ENCODE measurements at regions not wholly inside any gene's neighbourhood (a gene's known extent, or its start where the extent isn't known, plus 50 kb on each side); places are given as distances from the start of the nearest gene placed in this dataset.

GRCh38 chr12:33560653-33561208 is 121.1 kb upstream of the SYT10 start:
- Mint-ChIP-seq H3K9me3 (peaks cover 14% of the 10 kb centered on the region), H3K4me1 (ENCODE audit: low read depth) (no peaks in the 10 kb centered on the region), H3K27ac (no peak overlapping the region), H3K27me3 (no peaks in the 10 kb centered on the region), H3K4me3 (no peak overlapping the region), H3K36me3 (no peaks in the 10 kb centered on the region)
- POLR2A ChIA-PET = no interaction called here
- DNase-seq = no peak
- CTCF ChIA-PET = no interaction called here
- intact Hi-C loops (cut with micrococcal nuclease) = no loop called here

GRCh38 chr12:33562401-33562800 is 122.8 kb upstream of the SYT10 start:
- intact Hi-C loops (cut with micrococcal nuclease) = no loop called here
- Mint-ChIP-seq H3K27me3 (no peaks in the 10 kb centered on the region), H3K27ac (no peak overlapping the region), H3K36me3 (no peaks in the 10 kb centered on the region), H3K4me1 (ENCODE audit: low read depth) (no peaks in the 10 kb centered on the region), H3K4me3 (no peak overlapping the region), H3K9me3 (peaks cover 14% of the 10 kb centered on the region)
- no peak for DNase-seq
- ChIA-PET POLR2A (no interaction called here), CTCF (no interaction called here)

- intact Hi-C loops (cut with micrococcal nuclease) = no loop called here
- Mint-ChIP-seq H3K27ac (no peak overlapping the region), H3K4me1 (ENCODE audit: low read depth) (no peaks in the 10 kb centered on the region), H3K36me3 (no peaks in the 10 kb centered on the region), H3K4me3 (no peak overlapping the region), H3K27me3 (no peaks in the 10 kb centered on the region), H3K9me3 (peaks cover 14% of the 10 kb centered on the region)
- CTCF ChIA-PET = no interaction called here
- POLR2A ChIA-PET = no interaction called here
- DNase-seq = no peak
These were observed 126.8 kb upstream of the SYT10 start for GRCh38 chr12:33566403-33566802.

GRCh38 chr12:33575346-33575745 is 135.7 kb upstream of the SYT10 start:
- H3K27me3 Mint-ChIP-seq = no peaks in the 10 kb centered on the region
- ChIA-PET POLR2A (no interaction called here), CTCF (no interaction called here)
- H3K27ac Mint-ChIP-seq = no peak overlapping the region
- intact Hi-C loops (cut with micrococcal nuclease) = no loop called here
- no peak for DNase-seq
- H3K9me3 Mint-ChIP-seq = peaks cover 18% of the 10 kb centered on the region
- H3K36me3 Mint-ChIP-seq = no peaks in the 10 kb centered on the region
- H3K4me3 Mint-ChIP-seq = no peak overlapping the region
- no peaks in the 10 kb centered on the region for H3K4me1 Mint-ChIP-seq (ENCODE audit: low read depth)

DNA sequence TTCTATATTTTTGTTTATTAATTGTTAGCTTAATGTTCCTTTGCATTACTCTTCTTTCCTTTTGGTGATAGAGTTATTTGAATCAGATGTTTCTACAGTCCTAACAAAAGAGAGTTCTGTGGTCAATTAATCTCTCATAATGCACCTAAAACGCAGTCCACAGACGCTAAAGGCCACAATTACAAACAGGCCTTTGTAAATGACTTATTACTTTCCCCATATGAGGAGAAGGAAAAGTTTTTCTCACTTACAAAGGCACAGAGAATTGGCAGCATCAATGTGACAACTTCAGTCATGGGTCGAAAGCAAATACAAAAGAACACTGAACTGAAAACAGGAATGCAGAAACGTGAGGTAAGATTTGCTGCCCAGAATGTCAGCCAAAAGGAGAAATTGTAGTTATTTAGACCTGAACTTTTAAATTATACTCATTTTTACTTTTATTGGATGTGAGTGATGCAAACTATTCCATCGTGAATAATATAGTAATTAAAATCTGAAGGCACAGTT is 142.0 kb upstream of the SYT10 start:
- Mint-ChIP-seq H3K36me3 (no peaks in the 10 kb centered on the region), H3K4me3 (no peak overlapping the region), H3K27me3 (no peaks in the 10 kb centered on the region), H3K9me3 (peaks cover 10% of the 10 kb centered on the region), H3K4me1 (ENCODE audit: low read depth) (no peaks in the 10 kb centered on the region), H3K27ac (no peak overlapping the region)
- POLR2A ChIA-PET = no interaction called here
- intact Hi-C loops (cut with micrococcal nuclease) = no loop called here
- CTCF ChIA-PET = no interaction called here
- DNase-seq = no peak

- no peak overlapping the region for H3K27ac Mint-ChIP-seq
- H3K9me3 Mint-ChIP-seq = no peaks in the 10 kb centered on the region
- intact Hi-C loops (cut with micrococcal nuclease) = no loop called here
- no peak for DNase-seq
- no peaks in the 10 kb centered on the region for H3K36me3 Mint-ChIP-seq
- ChIA-PET POLR2A (no interaction called here), CTCF (no interaction called here)
- no peak overlapping the region for H3K4me3 Mint-ChIP-seq
- no peaks in the 10 kb centered on the region for H3K4me1 Mint-ChIP-seq (ENCODE audit: low read depth)
- no peaks in the 10 kb centered on the region for H3K27me3 Mint-ChIP-seq
These were observed 147.0 kb upstream of the SYT10 start for GRCh38 chr12:33586576-33586975.

DNA sequence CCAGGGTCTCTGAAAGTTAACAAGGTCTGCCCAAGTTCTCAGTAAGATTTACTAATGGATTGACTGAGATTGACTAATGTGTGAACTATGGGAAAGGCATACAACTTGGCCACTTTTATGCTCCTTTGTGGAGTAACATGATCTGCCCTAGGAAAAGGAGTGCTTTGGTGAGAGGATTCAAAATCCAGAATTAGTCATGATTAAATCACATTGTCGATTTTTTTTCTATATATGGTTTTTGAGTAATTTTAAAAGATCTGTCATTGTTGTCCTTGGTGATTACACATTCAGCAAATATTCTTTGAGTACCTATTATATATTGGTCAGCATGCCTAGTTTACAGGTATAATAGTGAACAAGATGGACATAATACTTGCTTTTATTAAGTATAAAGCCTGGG is 147.7 kb upstream of the SYT10 start:
- CTCF ChIA-PET = no interaction called here
- no peak overlapping the region for H3K4me3 Mint-ChIP-seq
- intact Hi-C loops (cut with micrococcal nuclease) = no loop called here

GRCh38 chr12:33587784-33588712 is 148.4 kb upstream of the SYT10 start:
- POLR2A ChIA-PET = no interaction called here
- CTCF ChIA-PET = no interaction called here
- no peak for DNase-seq
- no peaks in the 10 kb centered on the region for H3K9me3 Mint-ChIP-seq
- intact Hi-C loops (cut with micrococcal nuclease) = no loop called here
- H3K27me3 Mint-ChIP-seq = no peaks in the 10 kb centered on the region
- no peaks in the 10 kb centered on the region for H3K4me1 Mint-ChIP-seq (ENCODE audit: low read depth)
- H3K27ac Mint-ChIP-seq = no peak overlapping the region
- H3K36me3 Mint-ChIP-seq = no peaks in the 10 kb centered on the region
- H3K4me3 Mint-ChIP-seq = no peak overlapping the region

More for the DNA sequence above, 147.7 kb upstream of the SYT10 start:
- Mint-ChIP-seq H3K27ac (no peak overlapping the region), H3K27me3 (no peaks in the 10 kb centered on the region), H3K36me3 (no peaks in the 10 kb centered on the region), H3K4me1 (ENCODE audit: low read depth) (no peaks in the 10 kb centered on the region), H3K9me3 (no peaks in the 10 kb centered on the region)
- POLR2A ChIA-PET = no interaction called here
- DNase-seq = no peak

DNA sequence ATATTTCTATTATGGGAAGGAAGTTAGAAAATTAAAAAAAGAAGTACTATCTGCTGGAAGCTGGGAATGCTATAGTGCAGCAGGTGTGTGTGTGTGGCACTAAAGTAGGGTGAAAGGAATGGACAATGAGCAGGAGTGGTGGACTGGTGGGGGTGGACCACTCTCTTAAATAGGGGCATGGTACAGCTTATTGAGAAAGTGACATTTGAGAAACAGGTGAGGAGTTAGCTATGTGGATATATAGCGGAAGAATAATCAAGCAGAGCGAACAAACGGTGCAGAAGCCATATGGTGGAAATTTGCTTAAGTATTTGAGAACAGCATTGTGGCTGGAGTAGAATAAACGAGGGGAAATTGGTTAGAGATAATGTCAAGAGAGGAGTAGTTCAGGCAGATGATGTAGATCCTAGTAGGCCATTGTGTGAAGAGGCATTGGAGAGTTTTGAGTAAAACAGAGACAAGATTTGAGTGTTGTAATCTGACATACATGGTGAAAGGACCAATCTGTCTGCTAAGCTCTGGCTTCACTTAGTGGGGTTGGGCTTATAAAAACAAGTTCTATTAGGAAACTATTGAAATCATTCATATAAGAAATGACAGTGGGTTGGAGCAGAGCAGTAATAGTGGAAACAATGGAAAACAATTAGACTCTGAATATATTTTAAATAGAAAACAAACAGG is 149.2 kb upstream of the SYT10 start:
- no peak overlapping the region for H3K4me3 Mint-ChIP-seq
- no peak for DNase-seq
- H3K36me3 Mint-ChIP-seq = no peaks in the 10 kb centered on the region
- ChIA-PET POLR2A (no interaction called here), CTCF (no interaction called here)
- no peaks in the 10 kb centered on the region for H3K9me3 Mint-ChIP-seq
- H3K27me3 Mint-ChIP-seq = no peaks in the 10 kb centered on the region
- H3K4me1 Mint-ChIP-seq (ENCODE audit: low read depth) = no peaks in the 10 kb centered on the region
- intact Hi-C loops (cut with micrococcal nuclease) = no loop called here
- no peak overlapping the region for H3K27ac Mint-ChIP-seq

GRCh38 chr12:33589576-33590114 is 150.0 kb upstream of the SYT10 start:
- H3K36me3 Mint-ChIP-seq = no peaks in the 10 kb centered on the region

GRCh38 chr12:33593753-33594152 is 154.1 kb upstream of the SYT10 start:
- intact Hi-C loops (cut with micrococcal nuclease) = no loop called here
- no peaks in the 10 kb centered on the region for H3K36me3 Mint-ChIP-seq
- no peaks in the 10 kb centered on the region for H3K27me3 Mint-ChIP-seq
- POLR2A ChIA-PET = no interaction called here
- no peak for DNase-seq
- no peak overlapping the region for H3K4me3 Mint-ChIP-seq
- no peak overlapping the region for H3K27ac Mint-ChIP-seq
- no peaks in the 10 kb centered on the region for H3K9me3 Mint-ChIP-seq
- CTCF ChIA-PET = no interaction called here
- H3K4me1 Mint-ChIP-seq (ENCODE audit: low read depth) = no peaks in the 10 kb centered on the region

More at GRCh38 chr12:33589576-33590114, 150.0 kb upstream of the SYT10 start:
- POLR2A ChIA-PET = no interaction called here
- CTCF ChIA-PET = no interaction called here
- no peak overlapping the region for H3K27ac Mint-ChIP-seq
- intact Hi-C loops (cut with micrococcal nuclease) = no loop called here
- no peak for DNase-seq
- no peaks in the 10 kb centered on the region for H3K4me1 Mint-ChIP-seq (ENCODE audit: low read depth)
- H3K27me3 Mint-ChIP-seq = no peaks in the 10 kb centered on the region
- no peak overlapping the region for H3K4me3 Mint-ChIP-seq
- no peaks in the 10 kb centered on the region for H3K9me3 Mint-ChIP-seq

GRCh38 chr12:33596061-33596460 is 156.4 kb upstream of the SYT10 start:
- Mint-ChIP-seq H3K36me3 (no peaks in the 10 kb centered on the region), H3K27me3 (no peaks in the 10 kb centered on the region), H3K9me3 (no peaks in the 10 kb centered on the region), H3K4me1 (ENCODE audit: low read depth) (no peaks in the 10 kb centered on the region), H3K27ac (no peak overlapping the region), H3K4me3 (no peak overlapping the region)
- POLR2A ChIA-PET = no interaction called here
- intact Hi-C loops (cut with micrococcal nuclease) = no loop called here
- no peak for DNase-seq
- CTCF ChIA-PET = no interaction called here
